ENCODE measurements at regions not wholly inside any gene's neighbourhood (a gene's known extent, or its start where the extent isn't known, plus 50 kb on each side); places are given as distances from the start of the nearest gene placed in this dataset.

GRCh38 chr20:52749938-52750337 lies 222.2 kb upstream of the TSHZ2 start:
- ATAC-seq, result no peak
- CTCF ChIA-PET, result no interaction called here
- no peak overlapping the region for H2AFZ ChIP-seq (ENCODE audit: low read depth, low read length, poor library complexity, severe bottlenecking)
- H4K20me1 ChIP-seq (ENCODE audit: insufficient read depth), result no peaks in the 10 kb centered on the region
- RAD21 ChIA-PET (ENCODE audit: low non-redundant PET in 1 of 2, low total read pairs in 2 of 2, uncharacterized antibody in 2 of 2, unreplicated experiment in 2 of 2), result no interaction called here
- peaks cover 0 to 12% of the 10 kb centered on the region in 2 experiments; a peak in 2 of 4 replicates for H3K9me3 ChIP-seq (ENCODE audit: control insufficient read depth in 1 of 2, insufficient read depth in 1 of 2, low read depth in 1 of 2, low read length in 2 of 2)
- TF ChIP-seq RAD21 (IDR thresholded peaks at IDR 0.05; ENCODE audit: low read depth), result no peak
- TF ChIP-seq CEBPB (IDR thresholded peaks at IDR 0.05; ENCODE audit: low read depth), result no peak
- no peak for TF ChIP-seq ZNF274 (IDR thresholded peaks at IDR 0.05; ENCODE audit: low read depth, low read length)
- no peak for TF ChIP-seq ATF3 (IDR thresholded peaks at IDR 0.05)
- no peak for TF ChIP-seq SRF (IDR thresholded peaks at IDR 0.05; ENCODE audit: low read depth)
- TF ChIP-seq JUND (IDR thresholded peaks at IDR 0.05), result no peak
- TF ChIP-seq EZH2phosphoT487 (IDR thresholded peaks at IDR 0.05; ENCODE audit: borderline replicate concordance), result no peak
- TF ChIP-seq SIN3A (IDR thresholded peaks at IDR 0.05; ENCODE audit: low read depth), result no peak
- no peak for TF ChIP-seq ZFX (IDR thresholded peaks at IDR 0.05)
- TF ChIP-seq ZBTB33 (IDR thresholded peaks at IDR 0.05; ENCODE audit: extremely low read depth, insufficient replicate concordance, low read length), result no peak
- TF ChIP-seq MAX (IDR thresholded peaks at IDR 0.05), result no peak
- TF ChIP-seq REST (IDR thresholded peaks at IDR 0.05; ENCODE audit: low read depth), result no peak
- no peak for TF ChIP-seq FOSL1 (IDR thresholded peaks at IDR 0.05; ENCODE audit: low read depth)
- TF ChIP-seq POLR2AphosphoS5 (IDR thresholded peaks at IDR 0.05; ENCODE audit: low read depth, low read length), result no peak
- TF ChIP-seq CBX3 (IDR thresholded peaks at IDR 0.05; ENCODE audit: low read depth), result no peak
- no peak for TF ChIP-seq TCF7L2 (IDR thresholded peaks at IDR 0.05; ENCODE audit: borderline replicate concordance, extremely low read depth, insufficient read depth, insufficient read length)
- no peak for TF ChIP-seq CTCF (IDR thresholded peaks at IDR 0.05 in 2 of 3, conservative IDR thresholded peaks at IDR 0.05 in 1 of 3; ENCODE audit: borderline replicate concordance in 1 of 3, insufficient read depth in 1 of 3, low read depth in 2 of 3, low read length in 2 of 3)
- TF ChIP-seq YY1 (IDR thresholded peaks at IDR 0.05; ENCODE audit: extremely low read depth, insufficient replicate concordance, low read depth, low read length), result no peak
- no peak overlapping the region for H3K4me2 ChIP-seq (ENCODE audit: low read length)
- no TSS peak for BruUV-seq (replicated peaks)
- no peak overlapping the region for H3K27ac ChIP-seq (ENCODE audit: low read depth, low read length)
- H3K79me2 ChIP-seq (ENCODE audit: insufficient read depth, low read length), result no peaks in the 10 kb centered on the region
- no peak for DNase-seq (ENCODE audit: low read depth, low spot score)
- no peak overlapping the region for H3K9ac ChIP-seq (ENCODE audit: low read length)
- POLR2A ChIA-PET, result no interaction called here
- H3K4me3 ChIP-seq (replicated peaks in 1 of 2; ENCODE audit: low read depth in 1 of 2, low read length in 2 of 2), result no peak overlapping the region
- no peaks in the 10 kb centered on the region for H3K36me3 ChIP-seq (ENCODE audit: control insufficient read depth in 1 of 2, insufficient read depth in 2 of 2, low read length in 2 of 2)
- no peaks in the 10 kb centered on the region for H3K27me3 ChIP-seq (ENCODE audit: insufficient read depth, low read length)
- H3K4me1 ChIP-seq (ENCODE audit: control insufficient read depth in 1 of 2, insufficient read depth in 2 of 2, low read length in 2 of 2), result no peaks in the 10 kb centered on the region
- intact Hi-C loops (cut with micrococcal nuclease), result no loop called here
- H3K9me2 ChIP-seq (ENCODE audit: insufficient read depth), result no peaks in the 10 kb centered on the region

Measured in HCT116 (cell line).